Transverse colon (tissue), 4 donors: ENCODE measurements at regions not wholly inside any gene's neighbourhood (a gene's known extent, or its start where the extent isn't known, plus 50 kb on each side); places are given as distances from the start of the nearest gene placed in this dataset.

Experiments used
- POLR2A ChIP-seq: fragments of 450-650 bp; IDR thresholded peaks from one replicate; pipeline ENCODE4 v1.6.1; 2016; ENCODE audit warnings: antibody characterized with exemption, mild to moderate bottlenecking, moderate library complexity
- POLR2AphosphoS5 ChIP-seq, 3 donors: sonication (generic); formaldehyde crosslinking; IDR thresholded peaks; one replicate each; pipeline ENCODE4 v1.6.1; 2016; ENCODE audit warnings: antibody characterized with exemption in 3 of 3
- TF ChIP-seq, protein P1 (sequence below), 5 experiments: fragments of 200-600 bp in 3 of 5; fragments of 450-650 bp in 2 of 5; sonication (generic) in 3 of 5; IDR thresholded peaks; 1 replicate in 2 of 5; 2 replicates in 3 of 5; pipeline ENCODE4 v1.5.1; 2016 to 2017; ENCODE audit warnings: antibody characterized with exemption in 5 of 5, inconsistent platforms in 3 of 5, mild to moderate bottlenecking in 2 of 5, moderate library complexity in 1 of 5

DNA sequence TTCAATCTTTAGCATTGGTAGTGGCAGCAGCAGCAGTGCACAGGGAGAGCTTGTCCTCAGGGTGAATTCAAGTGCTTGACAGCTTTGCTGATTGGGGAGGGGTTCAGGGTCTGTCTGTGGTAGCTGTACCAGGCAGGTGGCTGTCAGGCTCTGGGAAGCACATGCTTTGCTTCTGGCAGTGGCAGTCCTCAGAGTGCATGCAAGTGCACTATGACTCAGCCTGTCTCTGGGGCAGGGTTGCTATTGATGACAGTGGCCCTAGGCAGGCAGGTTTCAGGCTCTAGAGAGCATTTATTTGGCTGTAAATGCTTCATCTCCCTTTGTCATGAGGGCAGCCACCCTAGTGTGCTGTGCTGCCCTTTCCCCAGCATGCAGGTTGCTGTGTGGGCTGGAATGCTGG lies 251.9 kb upstream of the LRRC7 start:
- TF ChIP-seq, protein P1, sequence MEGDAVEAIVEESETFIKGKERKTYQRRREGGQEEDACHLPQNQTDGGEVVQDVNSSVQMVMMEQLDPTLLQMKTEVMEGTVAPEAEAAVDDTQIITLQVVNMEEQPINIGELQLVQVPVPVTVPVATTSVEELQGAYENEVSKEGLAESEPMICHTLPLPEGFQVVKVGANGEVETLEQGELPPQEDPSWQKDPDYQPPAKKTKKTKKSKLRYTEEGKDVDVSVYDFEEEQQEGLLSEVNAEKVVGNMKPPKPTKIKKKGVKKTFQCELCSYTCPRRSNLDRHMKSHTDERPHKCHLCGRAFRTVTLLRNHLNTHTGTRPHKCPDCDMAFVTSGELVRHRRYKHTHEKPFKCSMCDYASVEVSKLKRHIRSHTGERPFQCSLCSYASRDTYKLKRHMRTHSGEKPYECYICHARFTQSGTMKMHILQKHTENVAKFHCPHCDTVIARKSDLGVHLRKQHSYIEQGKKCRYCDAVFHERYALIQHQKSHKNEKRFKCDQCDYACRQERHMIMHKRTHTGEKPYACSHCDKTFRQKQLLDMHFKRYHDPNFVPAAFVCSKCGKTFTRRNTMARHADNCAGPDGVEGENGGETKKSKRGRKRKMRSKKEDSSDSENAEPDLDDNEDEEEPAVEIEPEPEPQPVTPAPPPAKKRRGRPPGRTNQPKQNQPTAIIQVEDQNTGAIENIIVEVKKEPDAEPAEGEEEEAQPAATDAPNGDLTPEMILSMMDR (IDR thresholded peaks at IDR 0.05) = no peak
- TF ChIP-seq POLR2AphosphoS5 (IDR thresholded peaks at IDR 0.05) (no peak), POLR2A (no peak)
